ENCODE measurements at regions not wholly inside any gene's neighbourhood (a gene's known extent, or its start where the extent isn't known, plus 50 kb on each side); places are given as distances from the start of the nearest gene placed in this dataset.

DNA sequence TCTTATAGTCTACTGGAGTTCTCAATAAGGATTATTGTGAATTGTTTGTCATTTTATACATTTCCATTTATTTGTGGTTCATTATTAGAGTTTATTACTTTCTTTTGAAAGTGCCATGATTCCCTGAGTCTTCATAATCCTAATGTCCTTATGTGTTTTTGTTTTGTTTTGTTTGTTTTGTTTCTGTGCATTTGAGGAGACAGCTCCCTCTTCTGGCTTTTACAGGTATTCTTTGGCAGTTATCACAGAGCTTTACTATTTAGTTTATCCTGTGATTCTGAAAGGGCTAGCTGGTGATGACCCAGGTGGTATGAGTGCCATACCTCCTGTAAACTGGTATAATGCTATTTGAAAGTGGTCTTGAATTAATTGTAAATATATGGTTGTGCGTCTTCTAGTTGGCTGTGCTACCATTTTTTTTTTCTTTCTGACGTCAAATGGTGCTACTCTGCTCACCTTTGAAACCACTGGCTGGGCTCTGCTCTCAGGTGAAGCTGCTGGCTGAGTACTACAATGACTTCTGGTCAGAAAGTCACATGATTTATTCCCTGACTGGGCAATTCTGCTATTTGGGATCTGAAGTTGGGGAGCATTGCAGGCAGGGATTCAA, 751.2 kb downstream of the JRKL start:
- Histone ChIP-seq H3K9me3 (peaks cover 0 to 59% (median 27%) of the 10 kb centered on the region in 8 donors), H3K4me1 (no peaks in the 10 kb centered on the region), H3K4me3 (no peak overlapping the region), H3K36me3 (no peaks in the 10 kb centered on the region), H3K27ac (no peak overlapping the region), H3K27me3 (replicated peaks in 1 of 7) (no peaks in the 10 kb centered on the region)
- no peak for TF ChIP-seq POLR2AphosphoS5 (IDR thresholded peaks at IDR 0.05)
- TF ChIP-seq, protein P1, sequence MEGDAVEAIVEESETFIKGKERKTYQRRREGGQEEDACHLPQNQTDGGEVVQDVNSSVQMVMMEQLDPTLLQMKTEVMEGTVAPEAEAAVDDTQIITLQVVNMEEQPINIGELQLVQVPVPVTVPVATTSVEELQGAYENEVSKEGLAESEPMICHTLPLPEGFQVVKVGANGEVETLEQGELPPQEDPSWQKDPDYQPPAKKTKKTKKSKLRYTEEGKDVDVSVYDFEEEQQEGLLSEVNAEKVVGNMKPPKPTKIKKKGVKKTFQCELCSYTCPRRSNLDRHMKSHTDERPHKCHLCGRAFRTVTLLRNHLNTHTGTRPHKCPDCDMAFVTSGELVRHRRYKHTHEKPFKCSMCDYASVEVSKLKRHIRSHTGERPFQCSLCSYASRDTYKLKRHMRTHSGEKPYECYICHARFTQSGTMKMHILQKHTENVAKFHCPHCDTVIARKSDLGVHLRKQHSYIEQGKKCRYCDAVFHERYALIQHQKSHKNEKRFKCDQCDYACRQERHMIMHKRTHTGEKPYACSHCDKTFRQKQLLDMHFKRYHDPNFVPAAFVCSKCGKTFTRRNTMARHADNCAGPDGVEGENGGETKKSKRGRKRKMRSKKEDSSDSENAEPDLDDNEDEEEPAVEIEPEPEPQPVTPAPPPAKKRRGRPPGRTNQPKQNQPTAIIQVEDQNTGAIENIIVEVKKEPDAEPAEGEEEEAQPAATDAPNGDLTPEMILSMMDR (IDR thresholded peaks at IDR 0.05 in 8 of 11, conservative IDR thresholded peaks at IDR 0.05 in 3 of 11): peak in 7 of 11 experiments; percentile 10 to 49 (median 30)
- no peak for DNase-seq
- 55 to 65% (median 60%) methylated on average over 2 of the region's 2 CpGs for WGBS, 5 donors
- intact Hi-C loops (cut with DNase I; ENCODE audit: low total_unique reads): loop anchor here (10.0 kb wide), 1 partner anchor 676 kb away; no protein-coding TSS in a partner anchor

DNA sequence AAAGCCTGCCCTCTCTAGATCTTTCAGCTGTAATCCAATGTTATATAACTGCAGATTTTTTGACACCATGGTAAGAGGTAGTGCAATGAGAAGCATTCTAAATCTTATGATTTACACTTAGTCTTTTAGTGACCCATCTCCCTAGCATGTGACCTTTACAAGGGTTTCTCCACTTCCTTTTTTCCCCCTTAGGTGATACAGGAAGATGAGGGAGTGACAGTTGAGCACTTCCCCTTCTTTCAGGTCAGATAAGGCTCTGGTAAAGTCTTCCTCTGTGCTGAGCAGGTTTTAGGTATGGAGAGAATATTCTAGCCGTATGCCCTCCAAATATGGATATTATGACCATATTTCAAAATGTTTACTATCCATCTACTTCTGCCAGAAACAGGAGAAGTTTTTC, 753.6 kb downstream of the JRKL start:
- Histone ChIP-seq H3K27me3 (replicated peaks in 1 of 7) (no peaks in the 10 kb centered on the region), H3K4me3 (no peak overlapping the region), H3K36me3 (no peaks in the 10 kb centered on the region), H3K27ac (no peak overlapping the region), H3K9me3 (peaks cover 0 to 34% (median 18%) of the 10 kb centered on the region in 8 donors), H3K4me1 (no peaks in the 10 kb centered on the region)
- WGBS, 5 donors: 51 to 69% (median 57%) methylated on average over 1 of the region's 1 CpG
- intact Hi-C loops (cut with DNase I; ENCODE audit: low total_unique reads): loop anchor here (10.0 kb wide), 1 partner anchor 679 kb away; no protein-coding TSS in a partner anchor
- no peak for TF ChIP-seq POLR2A (IDR thresholded peaks at IDR 0.05)
- TF ChIP-seq, protein P1 (IDR thresholded peaks at IDR 0.05 in 8 of 11, conservative IDR thresholded peaks at IDR 0.05 in 3 of 11): no peak
- no peak for TF ChIP-seq POLR2AphosphoS5 (IDR thresholded peaks at IDR 0.05)
- DNase-seq: no peak

DNA sequence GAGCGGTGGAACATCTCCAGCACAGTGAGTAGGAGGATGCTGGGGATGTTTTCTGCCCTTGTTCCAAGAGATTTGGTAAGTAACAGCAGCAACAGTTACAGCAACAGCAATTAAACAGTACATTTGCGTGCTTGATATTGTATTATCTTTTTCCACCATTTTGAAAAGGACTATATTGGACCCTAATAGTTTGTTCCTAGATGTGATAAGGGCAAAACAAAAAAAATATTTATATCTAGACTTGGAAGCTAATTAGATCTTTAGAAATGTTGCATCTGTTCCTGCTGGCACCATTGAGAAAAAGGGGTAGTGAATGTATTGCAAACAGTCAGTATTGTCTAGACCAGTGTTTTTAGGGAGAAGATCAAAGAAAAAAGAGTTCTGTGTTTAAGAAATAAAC, 759.9 kb downstream of the JRKL start:
- 67 to 77% (median 72%) methylated on average over 2 of the region's 2 CpGs for WGBS, 5 donors
- no peak overlapping the region for H3K4me3 ChIP-seq
- DNase-seq: no peak
- no peak overlapping the region for H3K27ac ChIP-seq
- intact Hi-C loops (cut with DNase I; ENCODE audit: low total_unique reads): loop anchor here (10.0 kb wide), 1 partner anchor 685 kb away; no protein-coding TSS in a partner anchor
- TF ChIP-seq POLR2A (IDR thresholded peaks at IDR 0.05) (no peak), POLR2AphosphoS5 (IDR thresholded peaks at IDR 0.05) (no peak)
- TF ChIP-seq, protein P1 (IDR thresholded peaks at IDR 0.05 in 8 of 11, conservative IDR thresholded peaks at IDR 0.05 in 3 of 11): no peak
- H3K27me3 ChIP-seq (replicated peaks in 1 of 7): no peaks in the 10 kb centered on the region
- peaks cover 0 to 5% (median 0%) of the 10 kb centered on the region in 8 donors for H3K9me3 ChIP-seq
- no peaks in the 10 kb centered on the region for H3K36me3 ChIP-seq
- H3K4me1 ChIP-seq: no peaks in the 10 kb centered on the region

DNA sequence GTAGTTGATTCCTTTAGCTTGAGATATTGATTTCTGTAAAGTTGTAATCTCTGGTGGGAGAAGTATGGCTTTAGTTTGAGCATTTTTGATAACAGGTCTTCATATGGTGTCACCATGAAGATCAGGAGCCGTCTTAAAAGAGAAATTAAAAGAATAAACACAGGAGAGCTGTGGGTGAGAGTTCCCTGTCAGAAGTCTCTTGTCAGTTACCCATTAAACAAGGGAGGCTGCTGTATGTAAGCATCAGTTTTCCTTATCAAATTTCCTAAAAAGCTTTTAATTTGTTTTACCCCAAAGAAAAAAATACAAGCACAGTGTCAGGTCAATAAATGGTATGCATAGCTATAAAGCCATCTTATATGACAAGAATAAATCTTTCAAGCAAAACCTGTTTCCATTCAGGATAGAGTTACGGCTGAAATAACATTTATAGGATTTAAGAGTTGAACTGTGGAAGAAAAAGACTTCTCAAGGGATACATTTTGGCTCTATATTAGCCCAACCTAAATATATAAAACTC, 767.5 kb downstream of the JRKL start:
- 78 to 91% (median 83%) methylated on average over 2 of the region's 2 CpGs for WGBS, 5 donors

More for the DNA sequence above, 767.5 kb downstream of the JRKL start:
- intact Hi-C loops (cut with DNase I; ENCODE audit: low total_unique reads): no loop called here
- H3K36me3 ChIP-seq: no peaks in the 10 kb centered on the region
- H3K9me3 ChIP-seq: no peaks in the 10 kb centered on the region
- DNase-seq: no peak
- TF ChIP-seq POLR2AphosphoS5 (IDR thresholded peaks at IDR 0.05) (no peak), POLR2A (IDR thresholded peaks at IDR 0.05) (no peak)
- H3K4me3 ChIP-seq: no peak overlapping the region
- no peak overlapping the region for H3K27ac ChIP-seq
- H3K27me3 ChIP-seq (replicated peaks in 1 of 7): no peaks in the 10 kb centered on the region
- no peaks in the 10 kb centered on the region for H3K4me1 ChIP-seq
